ENCODE measurements at regions not wholly inside any gene's neighbourhood (a gene's known extent, or its start where the extent isn't known, plus 50 kb on each side); places are given as distances from the start of the nearest gene placed in this dataset.
"Not testable (repeated sequence)": the region's sequence is repeated elsewhere in the genome, so short reads cannot be mapped to it uniquely, and the experiment has no call there.

DNA sequence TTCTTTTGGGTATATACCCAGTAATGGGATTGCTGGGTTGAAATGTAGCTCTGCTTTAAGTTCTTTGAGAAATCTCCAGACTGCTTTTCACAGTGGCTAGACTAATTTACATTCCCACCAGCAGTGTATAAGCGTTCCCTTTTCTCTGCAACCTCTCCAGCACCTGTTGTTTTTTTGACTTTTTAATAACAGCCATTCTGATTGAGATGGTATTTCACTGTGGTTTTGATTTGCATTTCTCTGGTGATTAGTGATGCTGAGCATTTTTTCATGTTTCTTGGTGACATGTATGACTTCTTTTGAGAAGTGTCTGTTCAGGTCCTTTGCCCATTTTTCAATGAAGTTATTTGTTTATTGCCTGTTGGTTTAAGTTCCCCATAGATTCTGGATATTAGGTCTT, 87.1 kb upstream of the TSC22D2 start:
- H3K56ac ChIP-seq (ENCODE audit: extremely low read depth, insufficient read depth, low read length); dilution Hi-C loops (cut with HindIII; ENCODE audit: low sequenced_read_pairs, unreplicated experiment); H2BK120ac ChIP-seq (ENCODE audit: low read depth, low read length); H4K20me1 ChIP-seq (ENCODE audit: insufficient read depth, low read length); H2AFZ ChIP-seq (replicated peaks; ENCODE audit: low read length, poor library complexity); H4K8ac ChIP-seq (ENCODE audit: low read depth in 2 of 2, low read length in 2 of 2); H4K91ac ChIP-seq (ENCODE audit: insufficient read depth, low read depth, low read length); CTCF ChIA-PET; H3K9ac ChIP-seq (ENCODE audit: low read depth, low read length); H2AK9ac ChIP-seq (replicated peaks; ENCODE audit: low read depth, low read length, poor library complexity); H3K36me3 ChIP-seq (ENCODE audit: control insufficient read depth, insufficient read depth, low read length); H2BK15ac ChIP-seq (ENCODE audit: low read depth, low read length); H3K27ac ChIP-seq (ENCODE audit: insufficient read depth, low read length); H2BK20ac ChIP-seq (ENCODE audit: low read depth, low read length); POLR2A ChIA-PET (ENCODE audit: unreplicated experiment); H3K9me3 ChIP-seq (ENCODE audit: control insufficient read depth, insufficient read depth, low read length); H3K4me3 ChIP-seq (ENCODE audit: insufficient read depth, low read depth, low read length); ATAC-seq (ENCODE audit: low read depth); H3K27me3 ChIP-seq (ENCODE audit: control insufficient read depth, insufficient read depth, low read length); H3K9me1 ChIP-seq (ENCODE audit: insufficient read depth, low read length); in situ Hi-C loops (cut with MboI; ENCODE audit: low sequenced_read_pairs); H3K23ac ChIP-seq (ENCODE audit: low read depth, low read length); H3K4ac ChIP-seq (ENCODE audit: low read depth, low read length); DNase-seq; H2BK5ac ChIP-seq (ENCODE audit: low read depth, low read length, poor library complexity, severe bottlenecking); H4K5ac ChIP-seq (ENCODE audit: low read depth, low read length); H3K79me1 ChIP-seq (ENCODE audit: low read depth in 1 of 2, low read length in 2 of 2); H2AK5ac ChIP-seq (ENCODE audit: low read depth, low read length); BruUV-seq (replicated peaks); H3K4me2 ChIP-seq (ENCODE audit: low read depth, low read length); H3K18ac ChIP-seq (ENCODE audit: low read depth, low read length); H3K14ac ChIP-seq (replicated peaks; ENCODE audit: low read depth, low read length): not testable (repeated sequence)
- intact Hi-C loops (cut with micrococcal nuclease) = loop anchor here (1.0 kb wide), 1 partner anchor 12 kb away; no protein-coding TSS in a partner anchor
- peaks cover 13% of the 10 kb centered on the region for H3K4me1 ChIP-seq (ENCODE audit: control insufficient read depth, insufficient read depth, low read length)
- no CpG with 5 or more reads among the region's 1 CpG for WGBS, 2 experiments (ENCODE audit: extremely low coverage in 2 of 2, insufficient read length in 1 of 2)

All from IMR-90 (cell line).